ENCODE measurements at regions not wholly inside any gene's neighbourhood (a gene's known extent, or its start where the extent isn't known, plus 50 kb on each side); places are given as distances from the start of the nearest gene placed in this dataset.

DNA sequence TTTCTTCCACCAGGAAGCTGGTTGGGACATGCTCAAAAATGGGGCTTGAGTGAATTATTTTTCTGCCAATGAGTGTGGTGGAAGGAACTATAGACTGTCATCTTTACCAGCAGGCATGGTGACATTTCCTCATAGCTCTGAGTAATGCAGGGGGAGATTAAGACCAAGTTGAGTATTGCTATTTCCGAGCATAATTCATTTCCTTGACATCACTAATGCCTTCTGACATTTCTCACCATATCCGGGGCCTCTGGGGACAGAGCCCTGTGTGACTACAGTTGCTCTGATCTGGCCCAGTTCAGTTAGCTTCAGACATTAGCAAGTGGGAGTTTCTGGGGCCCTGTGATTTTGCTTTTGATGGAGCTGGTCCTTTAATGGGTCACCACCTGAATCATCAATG lies 410.4 kb downstream of the MEIS1 start:
- ChIA-PET POLR2A (ENCODE audit: unreplicated experiment) (no interaction called here), CTCF (no interaction called here)
- H4K20me1 ChIP-seq (ENCODE audit: insufficient read depth), result no peaks in the 10 kb centered on the region
- intact Hi-C loops (cut with micrococcal nuclease; ENCODE audit: unreplicated experiment), result no loop called here
- no peak for TF ChIP-seq EZH2 (IDR thresholded peaks at IDR 0.05; ENCODE audit: low read depth)
- no peak for TF ChIP-seq CTCF (conservative IDR thresholded peaks at IDR 0.05)
- DNase-seq, result peak in 1 of 2 experiments; percentile 38
- no peak overlapping the region for H2AFZ ChIP-seq
- no peak overlapping the region for H3K4me2 ChIP-seq
- no peak overlapping the region for H3K4me3 ChIP-seq
- BruUV-seq (replicated peaks), result no TSS peak
- H3K9me2 ChIP-seq (ENCODE audit: insufficient read depth), result no peaks in the 10 kb centered on the region
- H3K4me1 ChIP-seq (replicated peaks; ENCODE audit: insufficient read depth), result peaks cover 8% of the 10 kb centered on the region
- no peaks in the 10 kb centered on the region for H3F3A ChIP-seq (ENCODE audit: insufficient read depth, low read depth)
- H3K79me2 ChIP-seq (ENCODE audit: low read depth), result no peaks in the 10 kb centered on the region
- no peak overlapping the region for H3K27ac ChIP-seq
- no peaks in the 10 kb centered on the region for H3K36me3 ChIP-seq (ENCODE audit: low read depth)
- H3K27me3 ChIP-seq (ENCODE audit: insufficient read depth, low read depth), result no peaks in the 10 kb centered on the region
- H3K9me3 ChIP-seq (ENCODE audit: insufficient read depth, low read depth), result no peaks in the 10 kb centered on the region

DNA sequence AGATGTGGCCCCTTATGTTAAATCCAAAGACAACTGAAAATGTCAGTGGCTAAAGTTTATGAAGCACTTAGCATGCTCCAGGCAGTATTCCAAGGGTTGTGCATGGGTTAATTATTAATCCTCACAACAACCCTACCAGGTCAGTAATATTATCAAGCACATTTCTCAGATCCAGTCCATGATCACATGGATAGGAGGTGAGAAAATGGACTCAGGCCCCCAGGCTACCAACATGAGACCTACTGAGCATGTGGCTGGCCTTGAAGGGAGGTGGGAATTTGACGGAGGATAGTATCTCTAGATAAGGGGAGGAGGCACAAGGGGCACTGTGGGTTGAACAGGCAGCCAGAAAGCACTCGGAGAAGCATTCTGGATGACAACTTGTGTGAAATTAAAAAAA lies 412.0 kb downstream of the MEIS1 start:
- no TSS peak for BruUV-seq (replicated peaks)
- Histone ChIP-seq H2AFZ (no peak overlapping the region), H3K4me1 (replicated peaks; ENCODE audit: insufficient read depth) (no peaks in the 10 kb centered on the region), H3F3A (ENCODE audit: insufficient read depth, low read depth) (no peaks in the 10 kb centered on the region), H4K20me1 (ENCODE audit: insufficient read depth) (no peaks in the 10 kb centered on the region), H3K79me2 (ENCODE audit: low read depth) (no peaks in the 10 kb centered on the region), H3K4me3 (no peak overlapping the region), H3K4me2 (no peak overlapping the region), H3K36me3 (ENCODE audit: low read depth) (no peaks in the 10 kb centered on the region), H3K27me3 (ENCODE audit: insufficient read depth, low read depth) (no peaks in the 10 kb centered on the region), H3K27ac (no peak overlapping the region), H3K9me2 (ENCODE audit: insufficient read depth) (no peaks in the 10 kb centered on the region), H3K9me3 (ENCODE audit: insufficient read depth, low read depth) (no peaks in the 10 kb centered on the region)
- DNase-seq, result no peak
- CTCF ChIA-PET, result no interaction called here
- POLR2A ChIA-PET (ENCODE audit: unreplicated experiment), result no interaction called here
- intact Hi-C loops (cut with micrococcal nuclease; ENCODE audit: unreplicated experiment), result no loop called here
- TF ChIP-seq CTCF (conservative IDR thresholded peaks at IDR 0.05) (no peak), EZH2 (IDR thresholded peaks at IDR 0.05; ENCODE audit: low read depth) (no peak)

GRCh38 chr2:66849153-66849755 lies 414.3 kb downstream of the MEIS1 start:
- no peaks in the 10 kb centered on the region for H3K27me3 ChIP-seq (ENCODE audit: insufficient read depth, low read depth)
- H3K4me3 ChIP-seq, result no peak overlapping the region
- no peaks in the 10 kb centered on the region for H3F3A ChIP-seq (ENCODE audit: insufficient read depth, low read depth)
- ChIA-PET CTCF (interaction anchor here (0.6 kb wide), 1 partner anchor 12 kb away, joined by 3 read pairs; no protein-coding TSS in a partner anchor), POLR2A (ENCODE audit: unreplicated experiment) (no interaction called here)
- no TSS peak for BruUV-seq (replicated peaks)
- H4K20me1 ChIP-seq (ENCODE audit: insufficient read depth), result no peaks in the 10 kb centered on the region
- no peaks in the 10 kb centered on the region for H3K9me2 ChIP-seq (ENCODE audit: insufficient read depth)
- intact Hi-C loops (cut with micrococcal nuclease; ENCODE audit: unreplicated experiment), result no loop called here
- H3K9me3 ChIP-seq (ENCODE audit: insufficient read depth, low read depth), result no peaks in the 10 kb centered on the region; the same call in 1 of the 2 replicates
- no peak for DNase-seq
- TF ChIP-seq EZH2 (IDR thresholded peaks at IDR 0.05; ENCODE audit: low read depth) (no peak), CTCF (conservative IDR thresholded peaks at IDR 0.05) (no peak)
- no peaks in the 10 kb centered on the region for H3K4me1 ChIP-seq (replicated peaks; ENCODE audit: insufficient read depth)
- H2AFZ ChIP-seq, result no peak overlapping the region
- H3K79me2 ChIP-seq (ENCODE audit: low read depth), result no peaks in the 10 kb centered on the region
- H3K27ac ChIP-seq, result no peak overlapping the region
- no peak overlapping the region for H3K4me2 ChIP-seq
- no peaks in the 10 kb centered on the region for H3K36me3 ChIP-seq (ENCODE audit: low read depth)
